ENCODE measurements at regions not wholly inside any gene's neighbourhood (a gene's known extent, or its start where the extent isn't known, plus 50 kb on each side); places are given as distances from the start of the nearest gene placed in this dataset.

GRCh38 chr10:70958396-70958795, 70.0 kb upstream of the PCBD1 start:
- no peak for ATAC-seq (ENCODE audit: low read depth)
- peak; percentile 25 for DNase-seq

More at GRCh38 chr10:70958396-70958795, 70.0 kb upstream of the PCBD1 start:
- POLR2A ChIA-PET (ENCODE audit: unreplicated experiment), result no interaction called here
- Histone ChIP-seq H2BK20ac (ENCODE audit: low read depth, low read length) (no peak overlapping the region), H3K18ac (ENCODE audit: low read depth, low read length) (no peak overlapping the region), H4K20me1 (ENCODE audit: insufficient read depth, low read length) (no peaks in the 10 kb centered on the region), H2BK15ac (ENCODE audit: low read depth, low read length) (no peak overlapping the region), H3K36me3 (ENCODE audit: control insufficient read depth, insufficient read depth, low read length) (no peaks in the 10 kb centered on the region), H3K23ac (ENCODE audit: low read depth, low read length) (no peak overlapping the region), H2BK120ac (ENCODE audit: low read depth, low read length) (no peak overlapping the region), H2AK9ac (replicated peaks; ENCODE audit: low read depth, low read length, poor library complexity) (no peak overlapping the region), H2AK5ac (ENCODE audit: low read depth, low read length) (no peak overlapping the region), H4K5ac (ENCODE audit: low read depth, low read length) (no peak overlapping the region), H4K91ac (ENCODE audit: insufficient read depth, low read depth, low read length) (no peak overlapping the region), H3K4ac (ENCODE audit: low read depth, low read length) (no peak overlapping the region), H3K27ac (ENCODE audit: insufficient read depth, low read length) (no peak overlapping the region), H3K9me3 (ENCODE audit: control insufficient read depth, insufficient read depth, low read length) (no peaks in the 10 kb centered on the region), H3K14ac (replicated peaks; ENCODE audit: low read depth, low read length) (no peak overlapping the region), H3K79me1 (ENCODE audit: low read depth in 1 of 2, low read length in 2 of 2) (no peaks in the 10 kb centered on the region), H3K4me1 (ENCODE audit: control insufficient read depth, insufficient read depth, low read length) (no peaks in the 10 kb centered on the region), H4K8ac (ENCODE audit: low read depth in 2 of 2, low read length in 2 of 2) (no peak overlapping the region), H2BK5ac (ENCODE audit: low read depth, low read length, poor library complexity, severe bottlenecking) (no peak overlapping the region), H2AFZ (replicated peaks; ENCODE audit: low read length, poor library complexity) (no peak overlapping the region), H3K9me1 (ENCODE audit: insufficient read depth, low read length) (no peaks in the 10 kb centered on the region), H3K9ac (ENCODE audit: low read depth, low read length) (no peak overlapping the region), H3K27me3 (ENCODE audit: control insufficient read depth, insufficient read depth, low read length) (peaks cover 20% of the 10 kb centered on the region), H3K56ac (ENCODE audit: extremely low read depth, insufficient read depth, low read length) (no peak overlapping the region), H3K4me3 (ENCODE audit: insufficient read depth, low read depth, low read length) (no peak overlapping the region), H3K4me2 (ENCODE audit: low read depth, low read length) (no peak overlapping the region)
- no CpG with 5 or more reads among the region's 3 CpGs for WGBS, 2 experiments (ENCODE audit: extremely low coverage in 2 of 2, insufficient read length in 1 of 2)
- no peak for TF ChIP-seq MAZ (IDR thresholded peaks at IDR 0.05; ENCODE audit: borderline replicate concordance, low read depth, low read length)
- TF ChIP-seq MXI1 (IDR thresholded peaks at IDR 0.05; ENCODE audit: borderline replicate concordance, low read depth, low read length), result no peak
- TF ChIP-seq, protein P1, sequence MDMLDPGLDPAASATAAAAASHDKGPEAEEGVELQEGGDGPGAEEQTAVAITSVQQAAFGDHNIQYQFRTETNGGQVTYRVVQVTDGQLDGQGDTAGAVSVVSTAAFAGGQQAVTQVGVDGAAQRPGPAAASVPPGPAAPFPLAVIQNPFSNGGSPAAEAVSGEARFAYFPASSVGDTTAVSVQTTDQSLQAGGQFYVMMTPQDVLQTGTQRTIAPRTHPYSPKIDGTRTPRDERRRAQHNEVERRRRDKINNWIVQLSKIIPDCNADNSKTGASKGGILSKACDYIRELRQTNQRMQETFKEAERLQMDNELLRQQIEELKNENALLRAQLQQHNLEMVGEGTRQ (IDR thresholded peaks at IDR 0.05; ENCODE audit: low read depth, low read length), result no peak
- no peak for TF ChIP-seq FOS (IDR thresholded peaks at IDR 0.05; ENCODE audit: low read depth, low read length)
- no peak for TF ChIP-seq MAFK (IDR thresholded peaks at IDR 0.05; ENCODE audit: low read depth, low read length)
- no peak for TF ChIP-seq POLR2A (IDR thresholded peaks at IDR 0.05; ENCODE audit: low read depth, low read length)
- TF ChIP-seq RFX5 (IDR thresholded peaks at IDR 0.05; ENCODE audit: low read depth, low read length), result no peak
- TF ChIP-seq SMC3 (IDR thresholded peaks at IDR 0.05; ENCODE audit: low read depth, low read length), result no peak
- TF ChIP-seq NFE2L2 (IDR thresholded peaks at IDR 0.05; ENCODE audit: low read depth, low read length), result no peak
- TF ChIP-seq CEBPB (IDR thresholded peaks at IDR 0.05; ENCODE audit: low read depth, low read length), result no peak
- no peak for TF ChIP-seq RAD21 (IDR thresholded peaks at IDR 0.05; ENCODE audit: low read length)
- no peak for TF ChIP-seq CHD1 (IDR thresholded peaks at IDR 0.05; ENCODE audit: low read depth, low read length)
- TF ChIP-seq, protein P2, sequence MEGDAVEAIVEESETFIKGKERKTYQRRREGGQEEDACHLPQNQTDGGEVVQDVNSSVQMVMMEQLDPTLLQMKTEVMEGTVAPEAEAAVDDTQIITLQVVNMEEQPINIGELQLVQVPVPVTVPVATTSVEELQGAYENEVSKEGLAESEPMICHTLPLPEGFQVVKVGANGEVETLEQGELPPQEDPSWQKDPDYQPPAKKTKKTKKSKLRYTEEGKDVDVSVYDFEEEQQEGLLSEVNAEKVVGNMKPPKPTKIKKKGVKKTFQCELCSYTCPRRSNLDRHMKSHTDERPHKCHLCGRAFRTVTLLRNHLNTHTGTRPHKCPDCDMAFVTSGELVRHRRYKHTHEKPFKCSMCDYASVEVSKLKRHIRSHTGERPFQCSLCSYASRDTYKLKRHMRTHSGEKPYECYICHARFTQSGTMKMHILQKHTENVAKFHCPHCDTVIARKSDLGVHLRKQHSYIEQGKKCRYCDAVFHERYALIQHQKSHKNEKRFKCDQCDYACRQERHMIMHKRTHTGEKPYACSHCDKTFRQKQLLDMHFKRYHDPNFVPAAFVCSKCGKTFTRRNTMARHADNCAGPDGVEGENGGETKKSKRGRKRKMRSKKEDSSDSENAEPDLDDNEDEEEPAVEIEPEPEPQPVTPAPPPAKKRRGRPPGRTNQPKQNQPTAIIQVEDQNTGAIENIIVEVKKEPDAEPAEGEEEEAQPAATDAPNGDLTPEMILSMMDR (conservative IDR thresholded peaks at IDR 0.05; ENCODE audit: low read depth, low read length), result no peak
- TF ChIP-seq ELK1 (IDR thresholded peaks at IDR 0.05; ENCODE audit: borderline replicate concordance, low read depth, low read length), result no peak
- dilution Hi-C loops (cut with HindIII; ENCODE audit: low sequenced_read_pairs, unreplicated experiment), result no loop called here
- BruUV-seq (replicated peaks), result no TSS peak
- in situ Hi-C loops (cut with MboI; ENCODE audit: low sequenced_read_pairs), result no loop called here
- intact Hi-C loops (cut with micrococcal nuclease), result no loop called here
- CTCF ChIA-PET, result no interaction called here

Data from IMR-90 (cell line).